H1 (cell line): ENCODE measurements at regions not wholly inside any gene's neighbourhood (a gene's known extent, or its start where the extent isn't known, plus 50 kb on each side); places are given as distances from the start of the nearest gene placed in this dataset.

Experiments used
- CTCF ChIA-PET: fragments of 300-600 bp; sonication (Branson Sonifier 250); formaldehyde crosslinking; loops from one replicate; lab custom pipeline; 2021; ENCODE audit not compliant: partially characterized antibody; lab: Charles Lee
- POLR2A ChIA-PET: fragments of 300-600 bp; sonication (Branson Sonifier 250); formaldehyde crosslinking; loops from one replicate; lab custom pipeline; 2021; ENCODE audit warnings: inconsistent platforms; ENCODE audit not compliant: partially characterized antibody; lab: Charles Lee
- DNase-seq, 2 experiments: peaks; one replicate each; pipeline versions ENCODE4 v3.0.0 to v3.0.0-alpha.2; 2010 to 2022; ENCODE audit warnings: low spot score in 2 of 2, low read depth in 1 of 2, mixed read lengths in 1 of 2
- FAIRE-seq: peaks from 2 replicates; lab custom pipeline; 2011; peaks lifted over from hg19 to GRCh38; lab: Jason Lieb, UNC
- H2AFZ ChIP-seq: 2 replicates; pipeline ENCODE4 v1.8.1; 2012; ENCODE audit warnings: low read length, inconsistent platforms
- H2AK5ac ChIP-seq: 2 replicates; pipeline ENCODE4 v1.6.1; 2013; ENCODE audit warnings: low read depth, low read length
- H2BK120ac ChIP-seq: replicated peaks from 2 replicates; pipeline ENCODE3; 2013; ENCODE audit warnings: low read depth, low read length, inconsistent platforms
- H2BK12ac ChIP-seq: 2 replicates; pipeline ENCODE4 v1.6.1; 2013; ENCODE audit warnings: low read depth, low read length
- H2BK15ac ChIP-seq: 2 replicates; pipeline ENCODE4 v1.6.1; 2013; ENCODE audit warnings: low read length
- H2BK20ac ChIP-seq: 2 replicates; pipeline ENCODE4 v1.6.1; 2013; ENCODE audit warnings: low read length
- H2BK5ac ChIP-seq: 2 replicates; pipeline ENCODE4 v1.6.1; 2013; ENCODE audit warnings: low read depth, low read length
- H3K14ac ChIP-seq: 2 replicates; pipeline ENCODE4 v1.6.1; 2013; ENCODE audit warnings: inconsistent platforms; ENCODE audit not compliant: insufficient read length
- H3K18ac ChIP-seq: 2 replicates; pipeline ENCODE4 v1.6.1; 2013; ENCODE audit warnings: low read length; ENCODE audit errors: extremely low read depth
- H3K23ac ChIP-seq: 2 replicates; pipeline ENCODE4 v1.6.1; 2013; ENCODE audit warnings: inconsistent platforms; ENCODE audit not compliant: insufficient read length
- H3K23me2 ChIP-seq: 2 replicates; pipeline ENCODE4 v1.6.1; 2013; ENCODE audit warnings: low read depth, low read length
- H3K27ac ChIP-seq: 2 replicates; pipeline ENCODE4 v1.6.1; 2011; ENCODE audit warnings: low read depth, low read length, inconsistent platforms
- H3K27me3 ChIP-seq, 4 experiments: replicated peaks in 1 of 4; 1 replicate in 1 of 4; 2 replicates in 3 of 4; pipeline versions ENCODE4 v1.6.1 to v1.8.1; 2011 to 2013; ENCODE audit warnings: low read length in 3 of 4, mild to moderate bottlenecking in 3 of 4, inconsistent platforms in 2 of 4, mixed read lengths in 2 of 4, moderate library complexity in 1 of 4; ENCODE audit not compliant: control insufficient read depth in 3 of 4, insufficient read depth in 3 of 4; ENCODE audit errors: extremely low read depth in 1 of 4
- H3K36me3 ChIP-seq, 4 experiments: 2 replicates each; pipeline versions ENCODE4 v1.6.1 to v1.8.1; 2011 to 2013; ENCODE audit warnings: mild to moderate bottlenecking in 4 of 4, low read length in 3 of 4, moderate library complexity in 2 of 4, control low read depth in 1 of 4, inconsistent platforms in 1 of 4; ENCODE audit not compliant: insufficient read depth in 4 of 4, control insufficient read depth in 2 of 4
- H3K4ac ChIP-seq: replicated peaks from 2 replicates; pipeline ENCODE3; 2013; ENCODE audit warnings: low read length, low read depth, mixed read lengths, inconsistent platforms; ENCODE audit not compliant: insufficient read length
- H3K4me1 ChIP-seq, 4 experiments: replicated peaks in 1 of 4; 1 replicate in 1 of 4; 2 replicates in 3 of 4; pipeline versions ENCODE4 v1.6.1 to v1.8.1; 2011 to 2013; ENCODE audit warnings: low read length in 3 of 4, inconsistent platforms in 2 of 4, mixed read lengths in 1 of 4; ENCODE audit not compliant: insufficient read depth in 4 of 4, control insufficient read depth in 3 of 4
- H3K4me2 ChIP-seq, 2 experiments: 2 replicates each; pipeline versions ENCODE4 v1.6.1 to v1.8.1; 2011 to 2013; ENCODE audit warnings: low read depth in 2 of 2, low read length in 2 of 2, control low read depth in 1 of 2, inconsistent platforms in 1 of 2, mild to moderate bottlenecking in 1 of 2; ENCODE audit not compliant: insufficient read depth in 1 of 2
- H3K4me3 ChIP-seq, 4 experiments: fragments of 200-600, 300-600 bp in 1 of 4; sonication (generic), shearing (Covaris generic), sonication (Bioruptor Twin) in 1 of 4; 2 replicates each; pipeline versions ENCODE4 v1.5.1 to v1.8.1; 2011 to 2016; ENCODE audit warnings: low read length in 4 of 4, low read depth in 3 of 4, control low read depth in 2 of 4, inconsistent platforms in 2 of 4, mild to moderate bottlenecking in 2 of 4, mixed read lengths in 1 of 4, moderate library complexity in 1 of 4; ENCODE audit not compliant: insufficient read depth in 2 of 4; ENCODE audit errors: extremely low read depth in 1 of 4
- H3K56ac ChIP-seq: replicated peaks from 2 replicates; pipeline ENCODE3; 2013; ENCODE audit warnings: low read depth, mild to moderate bottlenecking, mixed read lengths, low read length, inconsistent platforms; ENCODE audit not compliant: insufficient read length
- H3K79me1 ChIP-seq: 2 replicates; pipeline ENCODE4 v1.6.1; 2013; ENCODE audit warnings: low read depth, low read length, control low read depth
- H3K79me2 ChIP-seq, 2 experiments: 2 replicates each; pipeline versions ENCODE4 v1.6.1 to v1.8.1; 2012 to 2013; ENCODE audit warnings: low read length in 2 of 2, mild to moderate bottlenecking in 2 of 2, inconsistent platforms in 1 of 2; ENCODE audit not compliant: insufficient read depth in 2 of 2, control insufficient read depth in 1 of 2
- H3K9ac ChIP-seq, 4 experiments: replicated peaks in 1 of 4; 1 replicate in 1 of 4; 2 replicates in 3 of 4; pipeline versions ENCODE4 v1.6.1 to v1.8.1; 2011 to 2013; ENCODE audit warnings: low read depth in 3 of 4, low read length in 3 of 4, control low read depth in 2 of 4, mild to moderate bottlenecking in 2 of 4, moderate library complexity in 2 of 4, inconsistent platforms in 1 of 4; ENCODE audit errors: extremely low read depth in 1 of 4
- H3K9me3 ChIP-seq, 2 experiments: 2 replicates each; pipeline versions ENCODE4 v1.6.1 to v1.8.1; 2012 to 2013; ENCODE audit warnings: mild to moderate bottlenecking in 2 of 2, moderate library complexity in 2 of 2, control low read depth in 1 of 2, inconsistent platforms in 1 of 2, low read depth in 1 of 2, low read length in 1 of 2, mixed read lengths in 1 of 2; ENCODE audit not compliant: insufficient read depth in 2 of 2
- H4K20me1 ChIP-seq, 2 experiments: replicated peaks in 1 of 2; 2 replicates each; pipeline versions ENCODE3 to v1.8.1; 2011 to 2013; ENCODE audit warnings: inconsistent platforms in 2 of 2, low read length in 2 of 2, mild to moderate bottlenecking in 1 of 2; ENCODE audit not compliant: insufficient read depth in 2 of 2, control insufficient read depth in 1 of 2
- H4K5ac ChIP-seq: 2 replicates; pipeline ENCODE4 v1.6.1; 2013; ENCODE audit warnings: low read length, low read depth, mixed read lengths, inconsistent platforms; ENCODE audit not compliant: insufficient read length
- H4K8ac ChIP-seq: 2 replicates; pipeline ENCODE4 v1.8.0; 2013; ENCODE audit warnings: mild to moderate bottlenecking, moderate library complexity, low read length, inconsistent platforms; ENCODE audit not compliant: insufficient read depth; ENCODE audit errors: extremely low read depth
- H4K91ac ChIP-seq: replicated peaks from 2 replicates; pipeline ENCODE3; 2013; ENCODE audit warnings: low read length, mixed read lengths, inconsistent platforms; ENCODE audit not compliant: insufficient read length
- CEBPB ChIP-seq: IDR thresholded peaks from 2 replicates; pipeline ENCODE4 v1.6.1; 2012; ENCODE audit warnings: low read depth, low read length
- EGR1 ChIP-seq: IDR thresholded peaks from 2 replicates; pipeline ENCODE4 v1.6.1; 2011; ENCODE audit warnings: low read depth, low read length, borderline replicate concordance
- POLR2A ChIP-seq, 2 experiments: IDR thresholded peaks; 1 replicate in 1 of 2; 2 replicates in 1 of 2; pipeline ENCODE4 v1.6.1; 2011; ENCODE audit warnings: low read depth in 2 of 2, low read length in 2 of 2, mild to moderate bottlenecking in 2 of 2; ENCODE audit errors: control extremely low read depth in 1 of 2
- SAP30 ChIP-seq: fragments of 300-600 bp; sonication (generic); IDR thresholded peaks from 2 replicates; pipeline ENCODE4 v1.7.1; 2012; ENCODE audit warnings: low read length, moderate library complexity, mild to moderate bottlenecking, inconsistent platforms; ENCODE audit not compliant: insufficient read depth, insufficient replicate concordance
- SUZ12 ChIP-seq: fragments of 200-600 bp; sonication (generic); IDR thresholded peaks from 2 replicates; pipeline ENCODE4 v1.6.1; 2012; ENCODE audit warnings: mild to moderate bottlenecking, inconsistent platforms, low read length, moderate library complexity, mixed read lengths
- WGBS, 2 experiments: shearing (Covaris generic) in 1 of 2; methylation state at CpG; one replicate each; pipeline versions ENCODE4 v1.1.6 to v1.1.7; 2013 to 2015; ENCODE audit warnings: low lambda C conversion rate in 2 of 2, mixed read lengths in 2 of 2, inconsistent platforms in 1 of 2, low coverage in 1 of 2, missing lambda C conversion rate in 1 of 2; ENCODE audit not compliant: insufficient replicate concordance in 2 of 2, insufficient coverage in 1 of 2, insufficient read length in 1 of 2; ENCODE audit errors: extremely low coverage in 1 of 2, missing lambda C conversion rate in 1 of 2; 5-methylcytosine and 5-hydroxymethylcytosine counted together

- no peaks in the 10 kb centered on the region for H3K36me3 ChIP-seq
- H4K5ac ChIP-seq = no peak overlapping the region
- H3K4ac ChIP-seq = no peak overlapping the region
- no peaks in the 10 kb centered on the region for H3K9me3 ChIP-seq
- no peak overlapping the region for H2AK5ac ChIP-seq
- H3K4me3 ChIP-seq = no peak overlapping the region
- no peaks in the 10 kb centered on the region for H4K20me1 ChIP-seq
- no peak overlapping the region for H2BK15ac ChIP-seq
- DNase-seq = no peak
- H3K27me3 ChIP-seq = no peaks in the 10 kb centered on the region
- no peak overlapping the region for H3K4me2 ChIP-seq
- H3K14ac ChIP-seq = no peak overlapping the region
- no peak overlapping the region for H2BK20ac ChIP-seq
- H3K79me1 ChIP-seq = no peaks in the 10 kb centered on the region
- H4K91ac ChIP-seq = no peak overlapping the region
- no peaks in the 10 kb centered on the region; a peak in 1 of 7 replicates for H3K4me1 ChIP-seq
- H2AFZ ChIP-seq = no peak overlapping the region
- no peak overlapping the region for H3K56ac ChIP-seq
- H2BK12ac ChIP-seq = no peak overlapping the region
- no peaks in the 10 kb centered on the region for H3K79me2 ChIP-seq
- no peak overlapping the region for H3K18ac ChIP-seq
- H4K8ac ChIP-seq = no peak overlapping the region
- TF ChIP-seq SAP30 (no peak), POLR2A (IDR thresholded peaks at IDR 0.05; ENCODE audit: control extremely low read depth in 1 of 2, low read depth in 2 of 2, low read length in 2 of 2) (no peak), SUZ12 (no peak), EGR1 (no peak), CEBPB (no peak)
- TF ChIP-seq, all 59 proteins: peak for 0
- Histone ChIP-seq H2BK120ac (no peak overlapping the region), H3K27ac (no peak overlapping the region), H3K23me2 (no peaks in the 10 kb centered on the region), H2BK5ac (no peak overlapping the region), H3K9ac (no peak overlapping the region), H3K23ac (no peak overlapping the region)
- POLR2A ChIA-PET = no interaction called here
- FAIRE-seq = no peak
- CTCF ChIA-PET = interaction anchor here (0.6 to 1.4 kb wide), 2 partner anchors 17 to 142 kb away, joined by 3 read pairs; no protein-coding TSS in a partner anchor
- 86% methylated on average over 5 of the region's 5 CpGs; no CpG with 5 or more reads in 1 of the 2 experiments for WGBS, 2 experiments
These were observed 346.1 kb downstream of the GBA3 start for GRCh38 chr4:23038626-23039491.
